Neural cell (in vitro differentiated cells): ENCODE measurements at regions not wholly inside any gene's neighbourhood (a gene's known extent, or its start where the extent isn't known, plus 50 kb on each side); places are given as distances from the start of the nearest gene placed in this dataset.

ENCODE experiments used
- H2AFZ ChIP-seq: fragments of 200-600, 300-800 bp; sonication (generic), shearing (Covaris generic); 2 replicates; pipeline ENCODE4 v1.6.0; 2014; ENCODE audit warnings: low read depth, mild to moderate bottlenecking, antibody characterized with exemption, low read length, moderate library complexity
- H3F3A ChIP-seq: fragments of 200-600 bp; shearing (Covaris generic); 2 replicates; pipeline ENCODE4 v1.6.1; 2016; ENCODE audit warnings: mild to moderate bottlenecking, moderate library complexity, mixed read lengths, antibody characterized with exemption, low read length; ENCODE audit not compliant: insufficient read depth, poor library complexity, severe bottlenecking
- H3K27ac ChIP-seq: fragments of 200-600, 300-800 bp; sonication (generic), shearing (Covaris generic); 2 replicates; pipeline ENCODE4 v1.5.1; 2014; ENCODE audit warnings: mild to moderate bottlenecking, low read length, moderate library complexity
- H3K27me3 ChIP-seq: fragments of 300-800, 200-600 bp; sonication (generic), shearing (Covaris generic); 2 replicates; pipeline ENCODE4 v1.6.0; 2014; ENCODE audit warnings: mild to moderate bottlenecking, low read depth, low read length, moderate library complexity; ENCODE audit not compliant: insufficient read depth
- H3K36me3 ChIP-seq: fragments of 300-800, 200-600 bp; sonication (generic), shearing (Covaris generic); 2 replicates; pipeline ENCODE4 v1.5.1; 2014; ENCODE audit warnings: mild to moderate bottlenecking, antibody characterized with exemption, low read length, moderate library complexity; ENCODE audit not compliant: insufficient read depth
- H3K4me2 ChIP-seq: fragments of 300-800, 200-600 bp; sonication (generic), shearing (Covaris generic); 2 replicates; pipeline ENCODE4 v1.6.0; 2014; ENCODE audit warnings: mild to moderate bottlenecking, low read length
- H3K4me3 ChIP-seq: fragments of 300-800, 200-600 bp; sonication (generic), shearing (Covaris generic); 2 replicates; pipeline ENCODE4 v1.5.1; 2014; ENCODE audit warnings: mild to moderate bottlenecking, low read length, moderate library complexity
- H3K79me2 ChIP-seq: fragments of 200-600 bp; shearing (Covaris generic); replicated peaks from 2 replicates; pipeline ENCODE4 v1.6.0; 2014; ENCODE audit warnings: mild to moderate bottlenecking, low read length, moderate library complexity; ENCODE audit not compliant: insufficient read depth
- H3K9ac ChIP-seq: fragments of 300-800, 200-600 bp; sonication (generic), shearing (Covaris generic); 2 replicates; pipeline ENCODE4 v1.6.1; 2016; ENCODE audit warnings: mild to moderate bottlenecking, low read length, mixed read lengths
- H3K9me2 ChIP-seq: fragments of 200-600 bp; shearing (Covaris generic); 2 replicates; pipeline ENCODE4 v1.6.1; 2016; ENCODE audit warnings: mild to moderate bottlenecking, low read length, mixed read lengths; ENCODE audit not compliant: insufficient read depth
- H3K9me3 ChIP-seq: fragments of 200-600, 300-800 bp; sonication (generic), shearing (Covaris generic); 2 replicates; pipeline ENCODE4 v1.6.1; 2016; ENCODE audit warnings: mild to moderate bottlenecking, mixed run types, low read length, moderate library complexity, mixed read lengths
- H4K20me1 ChIP-seq: fragments of 200-600 bp; shearing (Covaris generic); 2 replicates; pipeline ENCODE4 v1.6.1; 2016; ENCODE audit warnings: mild to moderate bottlenecking, mixed run types; ENCODE audit not compliant: insufficient read depth
- EP300 ChIP-seq: fragments of 450-650 bp; conservative IDR thresholded peaks from 2 replicates; pipeline ENCODE4 v1.6.1; 2014; ENCODE audit warnings: antibody characterized with exemption, mild to moderate bottlenecking, moderate library complexity; ENCODE audit not compliant: poor library complexity, severe bottlenecking
- EZH2 ChIP-seq: fragments of 200-600, 300-800 bp; shearing (Covaris generic), sonication (generic); IDR thresholded peaks from 2 replicates; pipeline ENCODE4 v1.6.1; 2014; ENCODE audit warnings: antibody characterized with exemption, low read length, borderline replicate concordance, mild to moderate bottlenecking; ENCODE audit not compliant: insufficient read depth, poor library complexity, severe bottlenecking
- MXI1 ChIP-seq: fragments of 450-650 bp; conservative IDR thresholded peaks from 2 replicates; pipeline ENCODE4 v1.6.1; 2014; ENCODE audit warnings: antibody characterized with exemption, mild to moderate bottlenecking; ENCODE audit not compliant: poor library complexity, severe bottlenecking
- POLR2AphosphoS5 ChIP-seq: IDR thresholded peaks from 2 replicates; pipeline ENCODE4 v1.6.1; 2012
- RAD21 ChIP-seq: fragments of 450-650 bp; conservative IDR thresholded peaks from 2 replicates; pipeline ENCODE4 v1.6.1; 2014; ENCODE audit warnings: antibody characterized with exemption, mild to moderate bottlenecking, moderate library complexity
- SMC3 ChIP-seq: fragments of 450-650 bp; conservative IDR thresholded peaks from 2 replicates; pipeline ENCODE4 v1.6.1; 2014; ENCODE audit warnings: antibody characterized with exemption, mild to moderate bottlenecking, moderate library complexity; ENCODE audit not compliant: poor library complexity
- TAF1 ChIP-seq: IDR thresholded peaks from 2 replicates; pipeline ENCODE4 v1.6.1; 2012; ENCODE audit warnings: low read depth
- TF ChIP-seq, protein P1 (sequence below): fragments of 450-650 bp; IDR thresholded peaks from 2 replicates; pipeline ENCODE4 v1.5.1; 2014; ENCODE audit warnings: antibody characterized with exemption, mild to moderate bottlenecking, moderate library complexity; ENCODE audit not compliant: poor library complexity, severe bottlenecking
- TF ChIP-seq, protein P2 (sequence below): IDR thresholded peaks from 2 replicates; pipeline ENCODE4 v1.6.1; 2012; ENCODE audit warnings: borderline replicate concordance

DNA sequence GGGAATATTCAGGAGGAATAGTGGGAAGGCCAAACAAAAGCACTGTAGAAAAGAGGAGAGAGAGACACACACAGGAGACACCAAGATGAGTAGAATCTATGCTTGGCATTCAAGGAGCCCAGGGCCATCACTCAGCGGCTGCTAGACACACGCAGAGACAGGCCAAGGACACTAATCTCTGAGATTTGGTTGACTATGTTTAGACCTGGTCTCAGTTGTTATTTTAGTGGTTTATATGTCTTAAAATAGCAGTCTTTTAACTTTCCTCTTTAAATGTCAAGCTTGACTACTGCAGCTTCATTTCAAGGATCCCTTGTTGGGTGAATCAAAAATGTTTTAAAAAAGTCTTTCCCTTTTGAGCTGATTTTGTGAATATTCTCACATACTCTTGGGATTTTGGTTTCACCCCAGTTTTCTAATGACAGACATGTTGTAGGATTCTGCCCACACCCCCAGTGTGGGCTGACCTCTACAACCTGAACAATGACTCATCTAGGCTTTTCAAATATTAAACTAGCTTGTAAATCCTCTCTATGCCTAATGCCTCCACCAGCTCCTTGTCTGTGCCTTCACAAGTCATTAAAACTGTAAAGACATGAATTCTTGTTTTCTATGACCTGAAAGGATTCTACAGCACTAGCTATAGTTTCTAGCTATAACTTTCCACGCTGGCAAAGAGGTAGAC lies 142.7 kb upstream of the EXOC2 start:
- no peaks in the 10 kb centered on the region for H3K36me3 ChIP-seq
- H3K79me2 ChIP-seq: no peaks in the 10 kb centered on the region
- H3K4me3 ChIP-seq: no peak overlapping the region
- H3K27ac ChIP-seq: no peak overlapping the region
- no peaks in the 10 kb centered on the region for H3K9me3 ChIP-seq
- H3F3A ChIP-seq: no peaks in the 10 kb centered on the region
- no peak overlapping the region for H3K4me2 ChIP-seq
- TF ChIP-seq, protein P1, sequence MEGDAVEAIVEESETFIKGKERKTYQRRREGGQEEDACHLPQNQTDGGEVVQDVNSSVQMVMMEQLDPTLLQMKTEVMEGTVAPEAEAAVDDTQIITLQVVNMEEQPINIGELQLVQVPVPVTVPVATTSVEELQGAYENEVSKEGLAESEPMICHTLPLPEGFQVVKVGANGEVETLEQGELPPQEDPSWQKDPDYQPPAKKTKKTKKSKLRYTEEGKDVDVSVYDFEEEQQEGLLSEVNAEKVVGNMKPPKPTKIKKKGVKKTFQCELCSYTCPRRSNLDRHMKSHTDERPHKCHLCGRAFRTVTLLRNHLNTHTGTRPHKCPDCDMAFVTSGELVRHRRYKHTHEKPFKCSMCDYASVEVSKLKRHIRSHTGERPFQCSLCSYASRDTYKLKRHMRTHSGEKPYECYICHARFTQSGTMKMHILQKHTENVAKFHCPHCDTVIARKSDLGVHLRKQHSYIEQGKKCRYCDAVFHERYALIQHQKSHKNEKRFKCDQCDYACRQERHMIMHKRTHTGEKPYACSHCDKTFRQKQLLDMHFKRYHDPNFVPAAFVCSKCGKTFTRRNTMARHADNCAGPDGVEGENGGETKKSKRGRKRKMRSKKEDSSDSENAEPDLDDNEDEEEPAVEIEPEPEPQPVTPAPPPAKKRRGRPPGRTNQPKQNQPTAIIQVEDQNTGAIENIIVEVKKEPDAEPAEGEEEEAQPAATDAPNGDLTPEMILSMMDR: no peak
- TF ChIP-seq EP300 (no peak), RAD21 (no peak), MXI1 (no peak)
- H3K9me2 ChIP-seq: no peaks in the 10 kb centered on the region
- H3K9ac ChIP-seq: no peak overlapping the region
- no peaks in the 10 kb centered on the region for H3K27me3 ChIP-seq
- H2AFZ ChIP-seq: no peak overlapping the region
- no peaks in the 10 kb centered on the region for H4K20me1 ChIP-seq

GRCh38 chr6:834866-835265 lies 141.9 kb upstream of the EXOC2 start:
- H3K9me2 ChIP-seq: no peaks in the 10 kb centered on the region
- no peaks in the 10 kb centered on the region for H3K9me3 ChIP-seq
- no peaks in the 10 kb centered on the region for H3K79me2 ChIP-seq
- H3K27me3 ChIP-seq: no peaks in the 10 kb centered on the region
- H3K27ac ChIP-seq: no peak overlapping the region
- H3K9ac ChIP-seq: no peak overlapping the region
- TF ChIP-seq, protein P2, sequence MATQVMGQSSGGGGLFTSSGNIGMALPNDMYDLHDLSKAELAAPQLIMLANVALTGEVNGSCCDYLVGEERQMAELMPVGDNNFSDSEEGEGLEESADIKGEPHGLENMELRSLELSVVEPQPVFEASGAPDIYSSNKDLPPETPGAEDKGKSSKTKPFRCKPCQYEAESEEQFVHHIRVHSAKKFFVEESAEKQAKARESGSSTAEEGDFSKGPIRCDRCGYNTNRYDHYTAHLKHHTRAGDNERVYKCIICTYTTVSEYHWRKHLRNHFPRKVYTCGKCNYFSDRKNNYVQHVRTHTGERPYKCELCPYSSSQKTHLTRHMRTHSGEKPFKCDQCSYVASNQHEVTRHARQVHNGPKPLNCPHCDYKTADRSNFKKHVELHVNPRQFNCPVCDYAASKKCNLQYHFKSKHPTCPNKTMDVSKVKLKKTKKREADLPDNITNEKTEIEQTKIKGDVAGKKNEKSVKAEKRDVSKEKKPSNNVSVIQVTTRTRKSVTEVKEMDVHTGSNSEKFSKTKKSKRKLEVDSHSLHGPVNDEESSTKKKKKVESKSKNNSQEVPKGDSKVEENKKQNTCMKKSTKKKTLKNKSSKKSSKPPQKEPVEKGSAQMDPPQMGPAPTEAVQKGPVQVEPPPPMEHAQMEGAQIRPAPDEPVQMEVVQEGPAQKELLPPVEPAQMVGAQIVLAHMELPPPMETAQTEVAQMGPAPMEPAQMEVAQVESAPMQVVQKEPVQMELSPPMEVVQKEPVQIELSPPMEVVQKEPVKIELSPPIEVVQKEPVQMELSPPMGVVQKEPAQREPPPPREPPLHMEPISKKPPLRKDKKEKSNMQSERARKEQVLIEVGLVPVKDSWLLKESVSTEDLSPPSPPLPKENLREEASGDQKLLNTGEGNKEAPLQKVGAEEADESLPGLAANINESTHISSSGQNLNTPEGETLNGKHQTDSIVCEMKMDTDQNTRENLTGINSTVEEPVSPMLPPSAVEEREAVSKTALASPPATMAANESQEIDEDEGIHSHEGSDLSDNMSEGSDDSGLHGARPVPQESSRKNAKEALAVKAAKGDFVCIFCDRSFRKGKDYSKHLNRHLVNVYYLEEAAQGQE: no peak
- TF ChIP-seq EP300 (no peak), SMC3 (no peak), POLR2AphosphoS5 (no peak), EZH2 (no peak), MXI1 (no peak), TAF1 (no peak), RAD21 (no peak)
- TF ChIP-seq, protein P1: no peak
- H2AFZ ChIP-seq: no peak overlapping the region
- no peak overlapping the region for H3K4me3 ChIP-seq
- H4K20me1 ChIP-seq: no peaks in the 10 kb centered on the region
- no peaks in the 10 kb centered on the region for H3K36me3 ChIP-seq
- H3F3A ChIP-seq: no peaks in the 10 kb centered on the region
- H3K4me2 ChIP-seq: no peak overlapping the region
